Hepatocyte (in vitro differentiated cells): ENCODE measurements at regions not wholly inside any gene's neighbourhood (a gene's known extent, or its start where the extent isn't known, plus 50 kb on each side); places are given as distances from the start of the nearest gene placed in this dataset.

ENCODE experiments used
- DNase-seq: peaks from one replicate; pipeline ENCODE4 v3.0.0-alpha.2; 2016; ENCODE audit warnings: low spot score
- H2AFZ ChIP-seq: fragments of 200-600 bp; sonication (generic); 2 replicates; pipeline ENCODE4 v1.6.0; 2016; ENCODE audit warnings: antibody characterized with exemption, mild to moderate bottlenecking
- H3K27ac ChIP-seq: fragments of 200-600 bp; sonication (generic); 2 replicates; pipeline ENCODE4 v1.5.1; 2016; ENCODE audit warnings: mild to moderate bottlenecking
- H3K27me3 ChIP-seq: fragments of 200-600 bp; sonication (generic); 2 replicates; pipeline ENCODE4 v1.6.1; 2016
- H3K36me3 ChIP-seq: fragments of 200-600 bp; sonication (generic); replicated peaks from 2 replicates; pipeline ENCODE4 v1.5.1; 2016; ENCODE audit warnings: low read depth; ENCODE audit not compliant: insufficient read depth
- H3K4me1 ChIP-seq: fragments of 200-600 bp; sonication (generic); 2 replicates; pipeline ENCODE4 v1.5.1; 2016; ENCODE audit warnings: mild to moderate bottlenecking, moderate library complexity; ENCODE audit not compliant: insufficient read depth
- H3K4me2 ChIP-seq: fragments of 200-600 bp; sonication (generic); 2 replicates; pipeline ENCODE4 v1.6.0; 2016
- H3K4me3 ChIP-seq: fragments of 200-600 bp; sonication (generic); 2 replicates; pipeline ENCODE4 v1.5.1; 2016; ENCODE audit warnings: mild to moderate bottlenecking
- H3K79me2 ChIP-seq: fragments of 200-600 bp; sonication (generic); 2 replicates; pipeline ENCODE4 v1.6.0; 2017; ENCODE audit warnings: mild to moderate bottlenecking
- H3K9me2 ChIP-seq: fragments of 200-600 bp; sonication (generic); replicated peaks from 2 replicates; pipeline ENCODE4 v1.6.0; 2017; ENCODE audit warnings: mild to moderate bottlenecking; ENCODE audit not compliant: insufficient read depth
- H3K9me3 ChIP-seq: fragments of 200-600 bp; sonication (generic); 2 replicates; pipeline ENCODE4 v1.5.1; 2016; ENCODE audit warnings: low read depth, mild to moderate bottlenecking
- H4K20me1 ChIP-seq: fragments of 200-600 bp; sonication (generic); 2 replicates; pipeline ENCODE4 v1.6.0; 2016; ENCODE audit warnings: mild to moderate bottlenecking; ENCODE audit not compliant: insufficient read depth, poor library complexity, severe bottlenecking
- EZH2 ChIP-seq: fragments of 200-600 bp; sonication (generic); IDR thresholded peaks from 2 replicates; pipeline ENCODE4 v1.6.1; 2016; ENCODE audit warnings: antibody characterized with exemption, mild to moderate bottlenecking, borderline replicate concordance
- EZH2phosphoT487 ChIP-seq: fragments of 200-600 bp; sonication (generic); IDR thresholded peaks from one replicate; pipeline ENCODE4 v1.6.1; 2018; ENCODE audit warnings: antibody characterized with exemption, mild to moderate bottlenecking, low read depth, moderate library complexity; ENCODE audit not compliant: unreplicated experiment, severe bottlenecking
- WGBS: methylation state at CpG from one replicate; pipeline ENCODE4 v1.1.6; 2016; ENCODE audit warnings: low lambda C conversion rate; ENCODE audit errors: missing lambda C conversion rate; 5-methylcytosine and 5-hydroxymethylcytosine counted together
- TF ChIP-seq, protein P1 (sequence below): fragments of 200-600 bp; sonication (generic); IDR thresholded peaks from 2 replicates; pipeline ENCODE4 v1.5.1; 2016; ENCODE audit warnings: antibody characterized with exemption, mild to moderate bottlenecking; ENCODE audit not compliant: poor library complexity

DNA sequence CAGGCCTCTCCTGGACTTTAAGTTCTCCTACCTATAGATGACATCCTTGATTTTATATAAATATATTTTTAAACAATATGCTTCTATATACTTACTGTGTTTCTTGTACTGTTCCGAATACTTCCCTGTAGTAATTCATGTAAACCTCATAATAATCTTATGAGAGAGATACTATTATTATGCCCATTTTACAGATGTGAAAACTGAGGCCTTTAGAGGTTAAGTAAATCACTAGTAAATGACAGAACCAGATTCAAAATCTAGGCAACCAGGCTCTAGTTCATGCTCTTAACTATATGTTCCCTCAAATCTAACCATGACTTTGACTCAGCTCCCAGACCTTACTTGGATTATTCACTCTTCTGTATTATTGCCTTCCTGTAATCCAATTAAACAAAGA is 243.0 kb upstream of the NR4A3 start:
- H2AFZ ChIP-seq: no peak overlapping the region

GRCh38 chr9:99579964-99580363 is 241.7 kb upstream of the NR4A3 start:
- Histone ChIP-seq H2AFZ (no peak overlapping the region), H3K4me3 (no peak overlapping the region), H3K27me3 (no peaks in the 10 kb centered on the region), H4K20me1 (no peaks in the 10 kb centered on the region), H3K9me3 (no peaks in the 10 kb centered on the region), H3K79me2 (no peaks in the 10 kb centered on the region), H3K4me2 (no peak overlapping the region), H3K4me1 (no peaks in the 10 kb centered on the region), H3K36me3 (no peaks in the 10 kb centered on the region), H3K27ac (no peak overlapping the region), H3K9me2 (no peaks in the 10 kb centered on the region)
- TF ChIP-seq EZH2phosphoT487 (no peak), EZH2 (no peak)
- TF ChIP-seq, protein P1, sequence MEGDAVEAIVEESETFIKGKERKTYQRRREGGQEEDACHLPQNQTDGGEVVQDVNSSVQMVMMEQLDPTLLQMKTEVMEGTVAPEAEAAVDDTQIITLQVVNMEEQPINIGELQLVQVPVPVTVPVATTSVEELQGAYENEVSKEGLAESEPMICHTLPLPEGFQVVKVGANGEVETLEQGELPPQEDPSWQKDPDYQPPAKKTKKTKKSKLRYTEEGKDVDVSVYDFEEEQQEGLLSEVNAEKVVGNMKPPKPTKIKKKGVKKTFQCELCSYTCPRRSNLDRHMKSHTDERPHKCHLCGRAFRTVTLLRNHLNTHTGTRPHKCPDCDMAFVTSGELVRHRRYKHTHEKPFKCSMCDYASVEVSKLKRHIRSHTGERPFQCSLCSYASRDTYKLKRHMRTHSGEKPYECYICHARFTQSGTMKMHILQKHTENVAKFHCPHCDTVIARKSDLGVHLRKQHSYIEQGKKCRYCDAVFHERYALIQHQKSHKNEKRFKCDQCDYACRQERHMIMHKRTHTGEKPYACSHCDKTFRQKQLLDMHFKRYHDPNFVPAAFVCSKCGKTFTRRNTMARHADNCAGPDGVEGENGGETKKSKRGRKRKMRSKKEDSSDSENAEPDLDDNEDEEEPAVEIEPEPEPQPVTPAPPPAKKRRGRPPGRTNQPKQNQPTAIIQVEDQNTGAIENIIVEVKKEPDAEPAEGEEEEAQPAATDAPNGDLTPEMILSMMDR: no peak
- no peak for DNase-seq
- 94% methylated on average over 4 of the region's 4 CpGs for WGBS

More for the DNA sequence above, 243.0 kb upstream of the NR4A3 start:
- H3K27ac ChIP-seq: no peak overlapping the region
- no peaks in the 10 kb centered on the region for H4K20me1 ChIP-seq
- no peak for DNase-seq
- H3K9me3 ChIP-seq: no peaks in the 10 kb centered on the region
- no peaks in the 10 kb centered on the region for H3K79me2 ChIP-seq
- TF ChIP-seq EZH2 (no peak), EZH2phosphoT487 (no peak)
- TF ChIP-seq, protein P1: no peak
- H3K9me2 ChIP-seq: no peaks in the 10 kb centered on the region
- H3K4me2 ChIP-seq: no peak overlapping the region
- H3K4me3 ChIP-seq: no peak overlapping the region
- no peaks in the 10 kb centered on the region for H3K27me3 ChIP-seq
- WGBS: 100% methylated on average over 1 of the region's 1 CpG
- no peaks in the 10 kb centered on the region for H3K4me1 ChIP-seq
- no peaks in the 10 kb centered on the region for H3K36me3 ChIP-seq

GRCh38 chr9:99582814-99583213 is 238.9 kb upstream of the NR4A3 start:
- WGBS: 92% methylated on average over 6 of the region's 6 CpGs
- Histone ChIP-seq H3K9me2 (no peaks in the 10 kb centered on the region), H3K4me3 (no peak overlapping the region), H3K27me3 (no peaks in the 10 kb centered on the region), H3K4me2 (no peak overlapping the region), H3K27ac (no peak overlapping the region), H2AFZ (no peak overlapping the region), H3K79me2 (no peaks in the 10 kb centered on the region), H4K20me1 (no peaks in the 10 kb centered on the region), H3K9me3 (no peaks in the 10 kb centered on the region), H3K36me3 (no peaks in the 10 kb centered on the region), H3K4me1 (no peaks in the 10 kb centered on the region)
- DNase-seq: no peak
- TF ChIP-seq EZH2phosphoT487 (no peak), EZH2 (no peak)
- TF ChIP-seq, protein P1: no peak

GRCh38 chr9:99588299-99588698 is 233.4 kb upstream of the NR4A3 start:
- TF ChIP-seq, protein P1: no peak
- TF ChIP-seq EZH2 (no peak), EZH2phosphoT487 (no peak)

More at GRCh38 chr9:99588299-99588698, 233.4 kb upstream of the NR4A3 start:
- Histone ChIP-seq H2AFZ (no peak overlapping the region), H3K9me3 (no peaks in the 10 kb centered on the region), H4K20me1 (no peaks in the 10 kb centered on the region), H3K36me3 (no peaks in the 10 kb centered on the region), H3K4me2 (no peak overlapping the region), H3K27me3 (no peaks in the 10 kb centered on the region), H3K4me3 (no peak overlapping the region), H3K9me2 (no peaks in the 10 kb centered on the region), H3K27ac (no peak overlapping the region), H3K79me2 (no peaks in the 10 kb centered on the region), H3K4me1 (no peaks in the 10 kb centered on the region)
- WGBS: 83% methylated on average over 3 of the region's 3 CpGs
- DNase-seq: no peak
